ENCODE measurements at regions not wholly inside any gene's neighbourhood (a gene's known extent, or its start where the extent isn't known, plus 50 kb on each side); places are given as distances from the start of the nearest gene placed in this dataset.

DNA sequence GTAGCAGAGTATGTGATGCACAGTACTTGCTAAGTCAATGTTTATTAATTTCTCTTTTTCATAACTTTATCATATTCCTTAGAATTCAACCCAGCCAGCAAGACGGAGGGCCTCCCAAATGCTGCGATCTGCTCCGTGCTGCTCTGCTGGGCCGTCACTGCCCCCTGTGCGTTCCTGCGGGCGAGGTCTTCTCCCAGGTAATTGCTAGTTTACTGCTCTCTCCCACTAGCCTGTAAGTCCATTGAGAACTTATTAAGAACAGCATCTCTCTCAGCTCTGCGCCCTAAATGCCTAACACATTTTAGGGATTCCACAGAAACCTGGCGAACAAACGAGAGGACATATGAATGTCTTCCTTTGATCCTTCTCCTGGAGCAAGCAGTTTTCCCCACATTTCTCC lies 153.6 kb upstream of the ARHGAP28 start:
- Histone ChIP-seq H3K4me3 (ENCODE audit: low read length, poor library complexity, severe bottlenecking) (no peak overlapping the region), H2AFZ (ENCODE audit: low read length) (no peak overlapping the region), H3K27me3 (ENCODE audit: insufficient read depth, low read length, poor library complexity, severe bottlenecking) (no peaks in the 10 kb centered on the region), H3K79me2 (ENCODE audit: insufficient read depth, low read length) (no peaks in the 10 kb centered on the region), H3K9ac (ENCODE audit: low read depth, low read length, poor library complexity, severe bottlenecking) (no peak overlapping the region), H3F3A (ENCODE audit: low read depth) (no peaks in the 10 kb centered on the region), H4K20me1 (ENCODE audit: insufficient read depth, low read length, poor library complexity, severe bottlenecking) (no peaks in the 10 kb centered on the region), H3K4me2 (ENCODE audit: low read depth, low read length, poor library complexity, severe bottlenecking) (no peak overlapping the region), H3K36me3 (ENCODE audit: insufficient read depth, low read length) (no peaks in the 10 kb centered on the region), H3K9me3 (ENCODE audit: insufficient read depth, low read depth, low read length) (no peaks in the 10 kb centered on the region; the same call in 1 of the 2 replicates), H3K4me1 (ENCODE audit: insufficient read depth, low read length, poor library complexity, severe bottlenecking) (no peaks in the 10 kb centered on the region), H3K9me2 (replicated peaks; ENCODE audit: low read depth, low read length) (no peaks in the 10 kb centered on the region)
- TF ChIP-seq, protein P1, sequence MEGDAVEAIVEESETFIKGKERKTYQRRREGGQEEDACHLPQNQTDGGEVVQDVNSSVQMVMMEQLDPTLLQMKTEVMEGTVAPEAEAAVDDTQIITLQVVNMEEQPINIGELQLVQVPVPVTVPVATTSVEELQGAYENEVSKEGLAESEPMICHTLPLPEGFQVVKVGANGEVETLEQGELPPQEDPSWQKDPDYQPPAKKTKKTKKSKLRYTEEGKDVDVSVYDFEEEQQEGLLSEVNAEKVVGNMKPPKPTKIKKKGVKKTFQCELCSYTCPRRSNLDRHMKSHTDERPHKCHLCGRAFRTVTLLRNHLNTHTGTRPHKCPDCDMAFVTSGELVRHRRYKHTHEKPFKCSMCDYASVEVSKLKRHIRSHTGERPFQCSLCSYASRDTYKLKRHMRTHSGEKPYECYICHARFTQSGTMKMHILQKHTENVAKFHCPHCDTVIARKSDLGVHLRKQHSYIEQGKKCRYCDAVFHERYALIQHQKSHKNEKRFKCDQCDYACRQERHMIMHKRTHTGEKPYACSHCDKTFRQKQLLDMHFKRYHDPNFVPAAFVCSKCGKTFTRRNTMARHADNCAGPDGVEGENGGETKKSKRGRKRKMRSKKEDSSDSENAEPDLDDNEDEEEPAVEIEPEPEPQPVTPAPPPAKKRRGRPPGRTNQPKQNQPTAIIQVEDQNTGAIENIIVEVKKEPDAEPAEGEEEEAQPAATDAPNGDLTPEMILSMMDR (conservative IDR thresholded peaks at IDR 0.05; ENCODE audit: low read length): no peak
- no peak for TF ChIP-seq EZH2phosphoT487 (IDR thresholded peaks at IDR 0.05; ENCODE audit: borderline replicate concordance)

- H3K27me3 ChIP-seq (ENCODE audit: insufficient read depth, low read length, poor library complexity, severe bottlenecking): no peaks in the 10 kb centered on the region
- H3K79me2 ChIP-seq (ENCODE audit: insufficient read depth, low read length): no peaks in the 10 kb centered on the region
- TF ChIP-seq, protein P1 (conservative IDR thresholded peaks at IDR 0.05; ENCODE audit: low read length): no peak
- TF ChIP-seq EZH2phosphoT487 (IDR thresholded peaks at IDR 0.05; ENCODE audit: borderline replicate concordance): no peak
- H3K4me3 ChIP-seq (ENCODE audit: low read length, poor library complexity, severe bottlenecking): no peak overlapping the region
- no peaks in the 10 kb centered on the region for H3K36me3 ChIP-seq (ENCODE audit: insufficient read depth, low read length)
- peaks cover 3% of the 10 kb centered on the region; the same call in 1 of the 2 replicates for H3K9me3 ChIP-seq (ENCODE audit: insufficient read depth, low read depth, low read length)
- no peaks in the 10 kb centered on the region for H3K4me1 ChIP-seq (ENCODE audit: insufficient read depth, low read length, poor library complexity, severe bottlenecking)
- no peaks in the 10 kb centered on the region for H4K20me1 ChIP-seq (ENCODE audit: insufficient read depth, low read length, poor library complexity, severe bottlenecking)
- no peak overlapping the region for H2AFZ ChIP-seq (ENCODE audit: low read length)
- no peaks in the 10 kb centered on the region for H3K9me2 ChIP-seq (replicated peaks; ENCODE audit: low read depth, low read length)
- H3K9ac ChIP-seq (ENCODE audit: low read depth, low read length, poor library complexity, severe bottlenecking): no peak overlapping the region
- no peak overlapping the region for H3K4me2 ChIP-seq (ENCODE audit: low read depth, low read length, poor library complexity, severe bottlenecking)
- H3F3A ChIP-seq (ENCODE audit: low read depth): no peaks in the 10 kb centered on the region
Measured at GRCh38 chr18:6576718-6577375, 152.7 kb upstream of the ARHGAP28 start.

- Histone ChIP-seq H3K9ac (ENCODE audit: low read depth, low read length, poor library complexity, severe bottlenecking) (no peak overlapping the region), H3K27me3 (ENCODE audit: insufficient read depth, low read length, poor library complexity, severe bottlenecking) (no peaks in the 10 kb centered on the region), H3F3A (ENCODE audit: low read depth) (no peaks in the 10 kb centered on the region), H2AFZ (ENCODE audit: low read length) (no peak overlapping the region), H4K20me1 (ENCODE audit: insufficient read depth, low read length, poor library complexity, severe bottlenecking) (no peaks in the 10 kb centered on the region), H3K9me2 (replicated peaks; ENCODE audit: low read depth, low read length) (no peaks in the 10 kb centered on the region), H3K4me2 (ENCODE audit: low read depth, low read length, poor library complexity, severe bottlenecking) (no peak overlapping the region), H3K9me3 (ENCODE audit: insufficient read depth, low read depth, low read length) (peaks cover 7% of the 10 kb centered on the region; the same call in 1 of the 2 replicates), H3K79me2 (ENCODE audit: insufficient read depth, low read length) (no peaks in the 10 kb centered on the region), H3K36me3 (ENCODE audit: insufficient read depth, low read length) (no peaks in the 10 kb centered on the region), H3K4me3 (ENCODE audit: low read length, poor library complexity, severe bottlenecking) (no peak overlapping the region), H3K4me1 (ENCODE audit: insufficient read depth, low read length, poor library complexity, severe bottlenecking) (no peaks in the 10 kb centered on the region)
- no peak for TF ChIP-seq EZH2phosphoT487 (IDR thresholded peaks at IDR 0.05; ENCODE audit: borderline replicate concordance)
- TF ChIP-seq, protein P1 (conservative IDR thresholded peaks at IDR 0.05; ENCODE audit: low read length): no peak
Measured at GRCh38 chr18:6578686-6579085, 150.8 kb upstream of the ARHGAP28 start.

All from Loucy (cell line).